Natural killer cell (primary cell): ENCODE measurements at regions not wholly inside any gene's neighbourhood (a gene's known extent, or its start where the extent isn't known, plus 50 kb on each side); places are given as distances from the start of the nearest gene placed in this dataset.

ENCODE experiments used
- ATAC-seq, 3 donors: fragments of 150-1000 bp in 2 of 3; fragments of 200-7000 bp in 1 of 3; cut with Tn5 transposase; 1 replicate in 1 of 3; 2 replicates in 2 of 3; pipeline ENCODE4 v1.10.0; 2021; ENCODE audit warnings: mild to moderate bottlenecking in 2 of 3, moderate library complexity in 2 of 3
- DNase-seq, 2 donors: peaks; one replicate each; pipeline versions ENCODE4 v3.0.0 to v3.0.0-alpha.2; 2013 to 2021; ENCODE audit warnings: mixed read lengths in 1 of 2
- H3K27ac ChIP-seq: one replicate; pipeline ENCODE4 v1.5.1; 2013; ENCODE audit warnings: mild to moderate bottlenecking, low read length
- H3K27me3 ChIP-seq: one replicate; pipeline ENCODE4 v1.6.1; 2013; ENCODE audit warnings: low read length; ENCODE audit not compliant: control insufficient read depth, insufficient read depth
- H3K36me3 ChIP-seq: one replicate; pipeline ENCODE4 v1.6.1; 2013; ENCODE audit warnings: low read length; ENCODE audit not compliant: control insufficient read depth, insufficient read depth
- H3K4me1 ChIP-seq: one replicate; pipeline ENCODE4 v1.6.1; 2013; ENCODE audit warnings: low read length; ENCODE audit not compliant: control insufficient read depth, insufficient read depth
- H3K4me3 ChIP-seq: one replicate; pipeline ENCODE4 v1.5.1; 2013; ENCODE audit warnings: low read length
- H3K9me3 ChIP-seq: one replicate; pipeline ENCODE4 v1.6.1; 2013; ENCODE audit warnings: low read length; ENCODE audit not compliant: control insufficient read depth, insufficient read depth
- H3K27ac Mint-ChIP-seq, 2 donors: one replicate each; pipeline ENCODE4 v1.8.0; 2022; ENCODE audit warnings: mild to moderate bottlenecking in 2 of 2, mixed read lengths in 2 of 2, moderate library complexity in 1 of 2
- H3K27me3 Mint-ChIP-seq, 2 donors: one replicate each; pipeline ENCODE4 v1.8.0; 2022; ENCODE audit warnings: low read depth in 2 of 2, mixed read lengths in 2 of 2
- H3K36me3 Mint-ChIP-seq: one replicate; pipeline ENCODE4 v1.8.0; 2022; ENCODE audit warnings: mixed read lengths
- H3K4me1 Mint-ChIP-seq, 2 donors: one replicate each; pipeline ENCODE4 v1.8.0; 2022; ENCODE audit warnings: mixed read lengths in 2 of 2
- H3K4me3 Mint-ChIP-seq: one replicate; pipeline ENCODE4 v1.8.0; 2022; ENCODE audit warnings: mild to moderate bottlenecking, moderate library complexity, mixed read lengths
- H3K9me3 Mint-ChIP-seq, 2 donors: one replicate each; pipeline ENCODE4 v1.8.0; 2022; ENCODE audit warnings: mixed read lengths in 2 of 2
- WGBS: methylation state at CpG from one replicate; pipeline ENCODE4 v1.1.7; 2013; ENCODE audit warnings: missing lambda C conversion rate; ENCODE audit not compliant: insufficient coverage; 5-methylcytosine and 5-hydroxymethylcytosine counted together
- intact Hi-C: fragments of 100-400 bp; cut with micrococcal nuclease; formaldehyde crosslinking; loops from one replicate; pipeline ENCODE4 v1.14.2; 2022
- TF ChIP-seq, protein P1 (sequence below): fragments of 200-600 bp; IDR thresholded peaks from one replicate; pipeline ENCODE4 v1.8.0; 2022; ENCODE audit warnings: antibody characterized with exemption

DNA sequence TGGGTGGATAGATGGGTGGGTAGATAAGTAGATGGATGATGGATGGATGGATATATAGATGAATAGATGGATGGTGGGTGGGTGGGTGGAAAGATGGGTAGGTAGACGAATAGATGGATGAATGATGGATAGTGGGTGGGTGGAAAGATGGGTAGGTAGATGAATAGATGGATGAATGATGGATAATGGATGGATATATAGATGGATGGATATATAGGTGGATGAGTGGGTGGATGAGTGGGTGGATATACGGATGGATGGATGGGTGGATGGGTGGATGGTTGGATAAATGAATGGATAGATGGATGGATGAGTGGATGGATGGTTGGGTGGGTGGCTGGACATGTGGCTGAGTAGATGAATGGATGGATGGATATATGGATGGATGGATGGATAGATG lies 53.1 kb upstream of the THY1 start:
- no peak for DNase-seq
- ATAC-seq = no peak
- H3K27ac Mint-ChIP-seq = no peak overlapping the region
- 79% methylated on average over 2 of the region's 2 CpGs for WGBS
- TF ChIP-seq, protein P1, sequence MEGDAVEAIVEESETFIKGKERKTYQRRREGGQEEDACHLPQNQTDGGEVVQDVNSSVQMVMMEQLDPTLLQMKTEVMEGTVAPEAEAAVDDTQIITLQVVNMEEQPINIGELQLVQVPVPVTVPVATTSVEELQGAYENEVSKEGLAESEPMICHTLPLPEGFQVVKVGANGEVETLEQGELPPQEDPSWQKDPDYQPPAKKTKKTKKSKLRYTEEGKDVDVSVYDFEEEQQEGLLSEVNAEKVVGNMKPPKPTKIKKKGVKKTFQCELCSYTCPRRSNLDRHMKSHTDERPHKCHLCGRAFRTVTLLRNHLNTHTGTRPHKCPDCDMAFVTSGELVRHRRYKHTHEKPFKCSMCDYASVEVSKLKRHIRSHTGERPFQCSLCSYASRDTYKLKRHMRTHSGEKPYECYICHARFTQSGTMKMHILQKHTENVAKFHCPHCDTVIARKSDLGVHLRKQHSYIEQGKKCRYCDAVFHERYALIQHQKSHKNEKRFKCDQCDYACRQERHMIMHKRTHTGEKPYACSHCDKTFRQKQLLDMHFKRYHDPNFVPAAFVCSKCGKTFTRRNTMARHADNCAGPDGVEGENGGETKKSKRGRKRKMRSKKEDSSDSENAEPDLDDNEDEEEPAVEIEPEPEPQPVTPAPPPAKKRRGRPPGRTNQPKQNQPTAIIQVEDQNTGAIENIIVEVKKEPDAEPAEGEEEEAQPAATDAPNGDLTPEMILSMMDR = no peak
- no peaks in the 10 kb centered on the region for H3K9me3 ChIP-seq
- H3K27ac ChIP-seq = no peak overlapping the region
- peaks cover 38 to 56% of the 10 kb centered on the region in 2 donors for H3K27me3 Mint-ChIP-seq
- H3K4me1 Mint-ChIP-seq = peaks cover 0 to 11% of the 10 kb centered on the region in 2 donors
- H3K27me3 ChIP-seq = no peaks in the 10 kb centered on the region
- no peak overlapping the region for H3K4me3 Mint-ChIP-seq
- H3K36me3 Mint-ChIP-seq = no peaks in the 10 kb centered on the region
- H3K9me3 Mint-ChIP-seq = no peaks in the 10 kb centered on the region
- no peak overlapping the region for H3K4me3 ChIP-seq
- H3K36me3 ChIP-seq = no peaks in the 10 kb centered on the region
- H3K4me1 ChIP-seq = no peaks in the 10 kb centered on the region
- intact Hi-C loops = no loop called here

DNA sequence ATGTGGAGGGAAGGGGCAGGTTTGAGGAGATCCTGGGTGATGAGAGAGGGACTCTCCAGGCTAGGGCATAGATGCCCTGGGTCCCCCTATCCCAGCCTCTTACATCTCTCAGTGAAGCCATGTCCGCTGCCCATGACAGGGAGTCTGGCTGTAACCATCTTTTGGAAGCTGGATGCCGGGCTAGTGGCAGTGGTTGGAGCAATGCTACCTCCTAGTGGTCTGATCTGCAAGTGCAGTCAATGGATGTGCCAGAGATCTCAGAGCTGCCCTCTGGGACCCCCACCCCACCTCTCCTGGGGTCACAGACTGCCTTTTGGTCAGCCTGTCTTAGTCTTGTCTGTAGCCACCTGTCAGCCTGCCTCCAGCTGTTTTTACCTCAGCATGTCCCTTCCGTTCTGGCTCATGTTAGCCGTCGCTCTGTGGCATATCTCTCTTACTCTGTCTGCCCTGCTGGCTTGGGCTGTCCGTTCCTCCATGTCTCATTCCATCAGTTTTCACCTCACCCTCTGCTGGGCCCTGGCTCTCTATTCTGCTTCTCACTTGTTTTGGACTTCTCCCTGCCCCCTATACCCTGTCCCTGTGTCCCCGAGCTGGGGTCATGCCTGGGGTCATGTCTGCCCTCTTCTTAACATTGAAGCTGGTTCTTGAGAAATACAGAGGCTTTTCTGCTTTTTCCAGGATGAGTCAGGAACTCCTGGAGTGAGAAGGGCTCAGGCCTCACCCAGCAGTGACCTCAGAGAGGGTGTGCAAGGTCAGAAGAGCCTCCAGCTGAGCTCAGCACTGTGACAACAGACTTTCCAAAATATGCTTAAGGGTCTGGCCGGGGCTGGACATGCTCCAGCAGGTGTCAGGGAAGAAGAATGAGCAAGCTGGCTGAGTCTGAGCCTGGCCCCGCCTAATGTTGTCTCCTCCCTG lies 52.0 kb upstream of the THY1 start:
- ATAC-seq (peak; percentile 57 to 84 (median 81)), DNase-seq (peak; percentile 47 to 75)
- Histone ChIP-seq H3K27ac (no peak overlapping the region), H3K9me3 (no peaks in the 10 kb centered on the region), H3K4me3 (no peak overlapping the region), H3K4me1 (no peaks in the 10 kb centered on the region), H3K36me3 (no peaks in the 10 kb centered on the region), H3K27me3 (no peaks in the 10 kb centered on the region)
- H3K36me3 Mint-ChIP-seq = no peaks in the 10 kb centered on the region
- peaks cover 0 to 5% of the 10 kb centered on the region in 2 donors for H3K4me1 Mint-ChIP-seq
- intact Hi-C loops = loop anchor here (1.0 kb wide), 1 partner anchor 119 kb away; no protein-coding TSS in a partner anchor
- TF ChIP-seq, protein P1 = peak; percentile 80
- no peak overlapping the region for H3K4me3 Mint-ChIP-seq
- no peaks in the 10 kb centered on the region for H3K9me3 Mint-ChIP-seq
- WGBS = 31% methylated on average over 9 of the region's 9 CpGs
- peaks cover 33 to 49% of the 10 kb centered on the region in 2 donors for H3K27me3 Mint-ChIP-seq
- H3K27ac Mint-ChIP-seq = no peak overlapping the region

DNA sequence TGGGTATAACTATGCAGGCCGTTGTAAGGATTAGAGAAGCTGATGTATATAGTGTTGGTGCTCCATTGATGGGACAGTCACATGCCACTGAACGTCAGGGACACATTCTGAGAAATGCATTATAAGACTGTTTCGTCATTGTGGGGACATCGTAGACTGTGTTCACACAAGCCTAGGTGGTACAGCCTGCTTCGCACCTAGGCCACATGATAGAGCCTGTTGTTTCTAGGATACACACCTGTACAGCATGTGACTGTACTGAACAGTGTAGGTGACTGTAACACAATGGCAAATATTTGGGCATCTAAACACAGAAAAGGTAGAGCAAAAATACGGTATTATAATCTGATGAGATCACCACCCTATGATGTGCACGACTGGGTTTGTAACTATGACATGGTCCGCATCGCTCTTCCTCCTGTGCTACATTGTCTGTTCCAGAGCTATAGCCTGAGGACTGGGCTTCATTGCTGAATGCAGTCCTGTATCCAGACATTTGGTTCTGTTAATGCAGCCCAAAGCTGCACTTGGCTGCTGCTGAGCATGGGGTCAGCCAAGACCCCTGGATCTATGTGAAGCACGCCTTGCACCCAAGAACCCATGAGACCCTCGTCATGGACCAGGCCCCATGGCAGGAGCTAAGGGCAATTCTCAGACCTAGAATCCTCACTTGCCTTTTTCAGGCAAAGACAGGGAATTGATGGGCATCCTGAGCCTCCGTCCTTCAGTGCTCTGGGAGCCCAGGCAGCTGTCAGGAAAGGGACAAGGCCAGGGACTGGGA lies 51.1 kb upstream of the THY1 start:
- Mint-ChIP-seq H3K27ac (no peak overlapping the region), H3K27me3 (peaks cover 28 to 41% of the 10 kb centered on the region in 2 donors), H3K36me3 (no peaks in the 10 kb centered on the region), H3K4me3 (no peak overlapping the region), H3K4me1 (peaks cover 0 to 5% of the 10 kb centered on the region in 2 donors), H3K9me3 (no peaks in the 10 kb centered on the region)
- intact Hi-C loops = loop anchor here (1.0 kb wide), 1 partner anchor 118 kb away; no protein-coding TSS in a partner anchor
- Histone ChIP-seq H3K27ac (no peak overlapping the region), H3K27me3 (no peaks in the 10 kb centered on the region), H3K36me3 (no peaks in the 10 kb centered on the region), H3K9me3 (no peaks in the 10 kb centered on the region), H3K4me3 (no peak overlapping the region), H3K4me1 (no peaks in the 10 kb centered on the region)
- 90% methylated on average over 12 of the region's 12 CpGs for WGBS
- TF ChIP-seq, protein P1 = no peak
- ATAC-seq (no peak), DNase-seq (no peak)
